ENCODE measurements at regions not wholly inside any gene's neighbourhood (a gene's known extent, or its start where the extent isn't known, plus 50 kb on each side); places are given as distances from the start of the nearest gene placed in this dataset.
"Not testable (repeated sequence)": the region's sequence is repeated elsewhere in the genome, so short reads cannot be mapped to it uniquely, and the experiment has no call there.

- TF ChIP-seq CTCF (IDR thresholded peaks at IDR 0.05): no peak
- intact Hi-C loops (cut with DNase I): no loop called here
- no peak for DNase-seq
These were observed 95.0 kb downstream of the ZNF737 start for GRCh38 chr19:20470345-20471135.

GRCh38 chr19:20466638-20466990 lies 99.0 kb downstream of the ZNF737 start:
- H3K4me1 ChIP-seq; H3K9me3 ChIP-seq; H3K27me3 ChIP-seq (ENCODE audit: low read depth); ATAC-seq; H3K36me3 ChIP-seq; DNase-seq; intact Hi-C loops (cut with DNase I); H3K27ac ChIP-seq; H3K4me3 ChIP-seq: not testable (repeated sequence)

More at GRCh38 chr19:20470345-20471135, 95.0 kb downstream of the ZNF737 start:
- Histone ChIP-seq H3K4me3 (peak overlapping the region; percentile 14), H3K36me3 (no peaks in the 10 kb centered on the region), H3K4me1 (no peaks in the 10 kb centered on the region), H3K27me3 (ENCODE audit: low read depth) (no peaks in the 10 kb centered on the region), H3K9me3 (peaks cover 3% of the 10 kb centered on the region), H3K27ac (no peak overlapping the region)
- ATAC-seq: peak in 1 of 2 donors; percentile 41

GRCh38 chr19:20465922-20466637 lies 99.5 kb downstream of the ZNF737 start:
- DNase-seq; H3K36me3 ChIP-seq; H3K27me3 ChIP-seq (ENCODE audit: low read depth); H3K9me3 ChIP-seq; H3K27ac ChIP-seq; H3K4me3 ChIP-seq; intact Hi-C loops (cut with DNase I); ATAC-seq; H3K4me1 ChIP-seq: not testable (repeated sequence)

GRCh38 chr19:20453425-20453935 lies 112.1 kb downstream of the ZNF737 start:
- no peak overlapping the region for H3K27ac ChIP-seq
- H3K4me3 ChIP-seq: no peak overlapping the region
- ATAC-seq (no peak), DNase-seq (no peak)
- H3K36me3 ChIP-seq: no peaks in the 10 kb centered on the region
- H3K4me1 ChIP-seq: no peaks in the 10 kb centered on the region
- H3K9me3 ChIP-seq: no peaks in the 10 kb centered on the region
- no peak for TF ChIP-seq CTCF (IDR thresholded peaks at IDR 0.05)
- intact Hi-C loops (cut with DNase I): no loop called here
- H3K27me3 ChIP-seq (ENCODE audit: low read depth): no peaks in the 10 kb centered on the region

GRCh38 chr19:20444202-20444885 lies 121.2 kb downstream of the ZNF737 start:
- no peaks in the 10 kb centered on the region for H3K9me3 ChIP-seq
- intact Hi-C loops (cut with DNase I): no loop called here
- TF ChIP-seq CTCF (IDR thresholded peaks at IDR 0.05): no peak
- no peaks in the 10 kb centered on the region for H3K4me1 ChIP-seq
- H3K4me3 ChIP-seq: no peak overlapping the region
- no peaks in the 10 kb centered on the region for H3K27me3 ChIP-seq (ENCODE audit: low read depth)
- H3K27ac ChIP-seq: no peak overlapping the region
- no peak for DNase-seq
- no peaks in the 10 kb centered on the region for H3K36me3 ChIP-seq
- no peak for ATAC-seq

GRCh38 chr19:20432266-20432842 lies 133.2 kb downstream of the ZNF737 start:
- not testable (repeated sequence) for DNase-seq

More at GRCh38 chr19:20432266-20432842, 133.2 kb downstream of the ZNF737 start:
- H3K4me1 ChIP-seq; H3K4me3 ChIP-seq; H3K9me3 ChIP-seq; ATAC-seq; H3K27ac ChIP-seq; H3K36me3 ChIP-seq; H3K27me3 ChIP-seq (ENCODE audit: low read depth); intact Hi-C loops (cut with DNase I): not testable (repeated sequence)
